IPS DF 6.9 (cell line): ENCODE measurements at regions not wholly inside any gene's neighbourhood (a gene's known extent, or its start where the extent isn't known, plus 50 kb on each side); places are given as distances from the start of the nearest gene placed in this dataset.
A peak's percentile ranks its signal among the peaks of the same experiment; 100 is the strongest.
"Not testable (repeated sequence)": the region's sequence is repeated elsewhere in the genome, so short reads cannot be mapped to it uniquely, and the experiment has no call there.

Experiments
- DNase-seq: peaks from one replicate; pipeline ENCODE4 v3.0.0-alpha.2; 2013; ENCODE audit warnings: low read depth, low spot score
- H3K27ac ChIP-seq: one replicate; pipeline ENCODE4 v1.5.1; 2013; ENCODE audit warnings: low read length, control low read depth
- H3K27me3 ChIP-seq: 2 replicates; pipeline ENCODE4 v1.6.1; 2013; ENCODE audit warnings: mild to moderate bottlenecking, low read length; ENCODE audit not compliant: control insufficient read depth, insufficient read depth
- H3K36me3 ChIP-seq: 2 replicates; pipeline ENCODE4 v1.6.1; 2013; ENCODE audit warnings: low read length; ENCODE audit not compliant: control insufficient read depth, insufficient read depth
- H3K4me1 ChIP-seq: 2 replicates; pipeline ENCODE4 v1.6.1; 2013; ENCODE audit warnings: low read length; ENCODE audit not compliant: control insufficient read depth, insufficient read depth
- H3K4me3 ChIP-seq: 2 replicates; pipeline ENCODE4 v1.5.1; 2013; ENCODE audit warnings: mild to moderate bottlenecking, low read length
- H3K9me3 ChIP-seq: 2 replicates; pipeline ENCODE4 v1.6.1; 2013; ENCODE audit warnings: low read length, inconsistent platforms; ENCODE audit not compliant: control insufficient read depth, insufficient read depth
- WGBS: extraction: QIAGEN DNeasy Blood & Tissue Kit; methylation state at CpG from one replicate; pipeline ENCODE4 v1.1.7; 2013; ENCODE audit warnings: mixed read lengths, missing lambda C conversion rate; ENCODE audit not compliant: insufficient read length, insufficient coverage; 5-methylcytosine and 5-hydroxymethylcytosine counted together

GRCh38 chr1:101600615-101601014 is 363.8 kb downstream of the S1PR1 start:
- not testable (repeated sequence) for H3K4me3 ChIP-seq, H3K4me1 ChIP-seq, H3K27ac ChIP-seq, H3K27me3 ChIP-seq, H3K9me3 ChIP-seq, DNase-seq, H3K36me3 ChIP-seq
- WGBS, result no CpG with 5 or more reads among the region's 5 CpGs

- H3K4me3 ChIP-seq, result no peak overlapping the region
- no peaks in the 10 kb centered on the region for H3K9me3 ChIP-seq
- no peak for DNase-seq
- H3K27ac ChIP-seq, result no peak overlapping the region
- no peaks in the 10 kb centered on the region for H3K36me3 ChIP-seq
- no CpG with 5 or more reads among the region's 1 CpG for WGBS
- H3K4me1 ChIP-seq, result no peaks in the 10 kb centered on the region
- H3K27me3 ChIP-seq, result no peaks in the 10 kb centered on the region
Measured at GRCh38 chr1:101603726-101604125, 366.9 kb downstream of the S1PR1 start.

DNA sequence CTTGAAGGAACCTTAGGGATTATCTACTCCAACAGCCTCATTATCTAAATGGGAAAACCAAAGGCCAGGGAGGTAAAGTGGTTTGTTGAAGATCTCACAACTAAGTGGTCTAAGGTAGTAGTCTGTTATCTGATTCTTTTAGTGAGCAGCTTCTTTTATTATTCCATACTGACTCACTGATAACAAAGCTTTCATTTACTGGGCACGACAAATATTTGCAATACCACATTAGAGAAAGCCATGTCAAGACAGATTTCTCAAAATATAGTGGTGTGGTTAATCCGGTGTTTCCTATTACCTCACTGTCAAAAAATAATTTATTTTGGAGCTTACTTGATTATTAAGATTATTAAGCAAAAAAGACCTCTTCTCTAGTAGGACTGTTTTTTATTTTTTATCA is 369.1 kb downstream of the S1PR1 start:
- H3K27ac ChIP-seq, result no peak overlapping the region
- H3K9me3 ChIP-seq, result no peaks in the 10 kb centered on the region
- no peak overlapping the region for H3K4me3 ChIP-seq
- WGBS, result no CpG with 5 or more reads among the region's 2 CpGs
- DNase-seq, result no peak
- no peaks in the 10 kb centered on the region for H3K36me3 ChIP-seq
- H3K4me1 ChIP-seq, result no peaks in the 10 kb centered on the region
- H3K27me3 ChIP-seq, result no peaks in the 10 kb centered on the region

- H3K4me1 ChIP-seq, result no peaks in the 10 kb centered on the region
- H3K27me3 ChIP-seq, result no peaks in the 10 kb centered on the region
- no peaks in the 10 kb centered on the region for H3K9me3 ChIP-seq
- H3K27ac ChIP-seq, result no peak overlapping the region
- no peaks in the 10 kb centered on the region for H3K36me3 ChIP-seq
- no peak overlapping the region for H3K4me3 ChIP-seq
- no peak for DNase-seq
Measured at GRCh38 chr1:101613546-101613945, 376.7 kb downstream of the S1PR1 start.

DNA sequence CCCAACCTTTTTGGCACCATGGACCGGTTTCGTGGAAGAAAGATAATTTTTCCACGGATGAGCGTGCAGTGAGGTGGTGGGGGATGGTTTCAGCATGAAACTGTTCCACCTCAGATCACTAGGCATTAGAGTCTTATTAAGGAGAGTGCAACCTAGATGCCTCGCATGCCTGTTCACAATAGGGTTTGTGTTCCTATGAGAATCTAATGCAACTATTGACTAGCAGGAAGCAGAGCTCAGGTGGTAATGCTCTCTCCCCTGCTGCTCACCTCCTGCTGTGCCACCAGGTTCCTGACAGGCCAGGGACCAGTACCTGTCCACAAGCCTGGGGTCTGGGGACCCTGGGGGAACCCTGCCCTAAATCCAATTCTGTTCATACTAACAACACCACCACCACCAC is 377.8 kb downstream of the OLFM3 start:
- peaks cover 3% of the 10 kb centered on the region for H3K4me1 ChIP-seq
- H3K27ac ChIP-seq, result no peak overlapping the region
- no CpG with 5 or more reads among the region's 5 CpGs for WGBS
- no peaks in the 10 kb centered on the region for H3K27me3 ChIP-seq
- H3K9me3 ChIP-seq, result no peaks in the 10 kb centered on the region
- no peak for DNase-seq
- no peak overlapping the region for H3K4me3 ChIP-seq
- H3K36me3 ChIP-seq, result no peaks in the 10 kb centered on the region

GRCh38 chr1:101632548-101633272 is 364.0 kb downstream of the OLFM3 start:
- no peaks in the 10 kb centered on the region for H3K36me3 ChIP-seq
- H3K4me3 ChIP-seq, result no peak overlapping the region
- no peak overlapping the region for H3K27ac ChIP-seq
- H3K27me3 ChIP-seq, result no peaks in the 10 kb centered on the region
- DNase-seq, result no peak
- H3K4me1 ChIP-seq, result peaks cover 3% of the 10 kb centered on the region; the same call in 1 of the 2 replicates
- H3K9me3 ChIP-seq, result no peaks in the 10 kb centered on the region
- no CpG with 5 or more reads among the region's 5 CpGs for WGBS

GRCh38 chr1:101645810-101646209 is 350.9 kb downstream of the OLFM3 start:
- Histone ChIP-seq H3K4me1 (no peaks in the 10 kb centered on the region), H3K4me3 (no peak overlapping the region), H3K27me3 (no peaks in the 10 kb centered on the region), H3K36me3 (no peaks in the 10 kb centered on the region), H3K9me3 (no peaks in the 10 kb centered on the region), H3K27ac (no peak overlapping the region)
- WGBS, result 100% methylated on average over 1 of the region's 2 CpGs
- no peak for DNase-seq

DNA sequence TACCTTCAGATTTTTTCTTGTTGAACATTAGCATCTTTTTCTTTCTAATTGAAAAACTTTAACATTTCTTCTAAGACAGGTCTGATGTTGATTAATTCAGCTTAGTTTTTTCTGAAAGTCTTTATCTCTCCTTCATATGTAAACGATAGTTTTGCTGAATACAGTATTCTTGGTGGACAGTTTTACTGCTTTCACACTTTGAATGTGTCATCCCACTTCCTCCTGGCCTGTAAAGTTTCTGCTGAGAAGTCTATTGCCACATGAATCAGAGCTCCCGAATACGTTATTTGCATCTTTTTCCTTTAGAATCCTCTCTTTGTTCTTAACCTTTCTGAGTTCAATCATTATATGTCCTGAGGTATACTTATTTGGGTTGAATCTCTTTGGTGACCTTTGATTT is 344.2 kb downstream of the OLFM3 start:
- no peaks in the 10 kb centered on the region for H3K9me3 ChIP-seq
- H3K27me3 ChIP-seq, result no peaks in the 10 kb centered on the region
- no peak for DNase-seq
- no CpG with 5 or more reads among the region's 3 CpGs for WGBS
- no peak overlapping the region for H3K27ac ChIP-seq
- H3K4me3 ChIP-seq, result no peak overlapping the region
- H3K36me3 ChIP-seq, result no peaks in the 10 kb centered on the region
- no peaks in the 10 kb centered on the region; the same call in 1 of the 2 replicates for H3K4me1 ChIP-seq

- Histone ChIP-seq H3K4me1 (no peaks in the 10 kb centered on the region; the same call in 1 of the 2 replicates), H3K9me3 (no peaks in the 10 kb centered on the region), H3K27ac (no peak overlapping the region), H3K36me3 (no peaks in the 10 kb centered on the region), H3K4me3 (no peak overlapping the region), H3K27me3 (no peaks in the 10 kb centered on the region)
- WGBS, result no CpG with 5 or more reads among the region's 3 CpGs
- peak; percentile 60 for DNase-seq
Measured at GRCh38 chr1:101653482-101653946, 343.2 kb downstream of the OLFM3 start.

DNA sequence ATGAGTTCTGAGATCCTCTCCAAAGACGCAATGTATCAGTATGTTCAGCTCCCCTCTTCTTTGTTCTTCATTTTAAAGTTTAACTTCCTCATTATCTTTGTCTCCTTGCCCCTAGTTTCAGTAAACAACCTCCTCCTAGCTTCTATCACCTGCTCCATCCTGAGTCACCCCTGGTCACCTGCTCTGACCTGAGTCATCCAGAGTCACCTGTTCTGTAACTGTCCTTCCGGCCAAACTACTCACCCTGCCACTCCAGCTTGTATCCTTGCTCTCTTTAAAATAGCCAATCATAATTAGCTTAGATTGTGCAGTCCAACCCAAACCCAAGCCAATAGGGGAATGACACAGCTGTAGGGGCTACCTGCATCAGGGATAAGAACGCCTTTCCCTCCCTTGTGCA is 332.0 kb downstream of the OLFM3 start:
- no peak for DNase-seq
- Histone ChIP-seq H3K4me1 (no peaks in the 10 kb centered on the region), H3K36me3 (no peaks in the 10 kb centered on the region), H3K4me3 (no peak overlapping the region), H3K27ac (no peak overlapping the region), H3K27me3 (no peaks in the 10 kb centered on the region), H3K9me3 (no peaks in the 10 kb centered on the region; the same call in 1 of the 2 replicates)
- WGBS, result no CpG with 5 or more reads among the region's 3 CpGs

- no peaks in the 10 kb centered on the region for H3K4me1 ChIP-seq
- no peaks in the 10 kb centered on the region for H3K9me3 ChIP-seq
- no peak for DNase-seq
- no CpG with 5 or more reads among the region's 2 CpGs for WGBS
- no peaks in the 10 kb centered on the region for H3K36me3 ChIP-seq
- H3K27ac ChIP-seq, result no peak overlapping the region
- no peaks in the 10 kb centered on the region for H3K27me3 ChIP-seq
- H3K4me3 ChIP-seq, result no peak overlapping the region
Measured at GRCh38 chr1:101667761-101668160, 329.0 kb downstream of the OLFM3 start.
